Tibial nerve (tissue), 3 donors: ENCODE measurements at regions not wholly inside any gene's neighbourhood (a gene's known extent, or its start where the extent isn't known, plus 50 kb on each side); places are given as distances from the start of the nearest gene placed in this dataset.

Experiments
- CTCF ChIP-seq, 5 experiments: fragments of 200-600 bp in 3 of 5; fragments of 450-650 bp in 2 of 5; sonication (generic) in 3 of 5; IDR thresholded peaks; one replicate each; pipeline ENCODE4 v1.5.1; 2016 to 2019; ENCODE audit warnings: antibody characterized with exemption in 5 of 5, mild to moderate bottlenecking in 3 of 5, moderate library complexity in 2 of 5
- POLR2A ChIP-seq, 2 donors: fragments of 450-650 bp; IDR thresholded peaks; one replicate each; pipeline ENCODE4 v1.6.1; 2017; ENCODE audit warnings: antibody characterized with exemption in 2 of 2, mild to moderate bottlenecking in 2 of 2, moderate library complexity in 2 of 2

- TF ChIP-seq CTCF (IDR thresholded peaks at IDR 0.05) = no peak
- TF ChIP-seq POLR2A (IDR thresholded peaks at IDR 0.05) = no peak
These were observed 897.6 kb downstream of the BCL11A start for GRCh38 chr2:59655809-59656208.
